Activated T-helper 2 cell treated with anti-CD3 and anti-CD28 coated beads, Interferon-gamma antibody, Interleukin-2, Interleukin-4, amounts not matched to agents 10 μg/mL and 5 μg/mL and 100 μg/mL, durations not matched to agents 14 hours and 24 hours and 36 hours (primary cell): ENCODE measurements at regions not wholly inside any gene's neighbourhood (a gene's known extent, or its start where the extent isn't known, plus 50 kb on each side); places are given as distances from the start of the nearest gene placed in this dataset.

Experiments
- DNase-seq: peaks from one replicate; pipeline ENCODE4 v3.0.0; 2021; ENCODE audit warnings: low spot score
- H3K27ac Mint-ChIP-seq: one replicate; pipeline ENCODE4 v1.8.0; 2021; ENCODE audit warnings: mixed read lengths
- H3K27me3 Mint-ChIP-seq: one replicate; pipeline ENCODE4 v1.8.0; 2021; ENCODE audit warnings: low read depth, mixed read lengths
- H3K36me3 Mint-ChIP-seq: one replicate; pipeline ENCODE4 v1.8.0; 2021; ENCODE audit warnings: low read depth, mixed read lengths
- H3K4me1 Mint-ChIP-seq: one replicate; pipeline ENCODE4 v1.8.0; 2021; ENCODE audit warnings: low read depth, mixed read lengths
- H3K4me3 Mint-ChIP-seq: one replicate; pipeline ENCODE4 v1.8.0; 2021; ENCODE audit warnings: low read depth, mild to moderate bottlenecking, moderate library complexity, mixed read lengths
- H3K9me3 Mint-ChIP-seq: one replicate; pipeline ENCODE4 v1.8.0; 2021; ENCODE audit warnings: mixed read lengths
- intact Hi-C: fragments of 100-400 bp; cut with micrococcal nuclease; formaldehyde crosslinking; loops from one replicate; pipeline ENCODE4 v1.15.1; 2023

- no peak for DNase-seq
- Mint-ChIP-seq H3K9me3 (no peaks in the 10 kb centered on the region), H3K4me1 (no peaks in the 10 kb centered on the region), H3K27me3 (peaks cover 18% of the 10 kb centered on the region), H3K36me3 (no peaks in the 10 kb centered on the region), H3K4me3 (no peak overlapping the region), H3K27ac (no peak overlapping the region)
- intact Hi-C loops = no loop called here
Observed at GRCh38 chr3:43957553-43957952, 266.8 kb downstream of the ABHD5 start.

- Mint-ChIP-seq H3K4me3 (no peak overlapping the region), H3K4me1 (no peaks in the 10 kb centered on the region), H3K27me3 (peaks cover 18% of the 10 kb centered on the region), H3K9me3 (no peaks in the 10 kb centered on the region), H3K36me3 (no peaks in the 10 kb centered on the region), H3K27ac (no peak overlapping the region)
- DNase-seq = no peak
- intact Hi-C loops = no loop called here
Observed at GRCh38 chr3:43958005-43958770, 267.4 kb downstream of the ABHD5 start.

- intact Hi-C loops = no loop called here
- Mint-ChIP-seq H3K36me3 (no peaks in the 10 kb centered on the region), H3K4me1 (no peaks in the 10 kb centered on the region), H3K4me3 (no peak overlapping the region), H3K9me3 (no peaks in the 10 kb centered on the region), H3K27me3 (peaks cover 20% of the 10 kb centered on the region), H3K27ac (no peak overlapping the region)
- DNase-seq = no peak
Observed at GRCh38 chr3:43958973-43959372, 268.2 kb downstream of the ABHD5 start.

GRCh38 chr3:43959498-43960447 lies 269.0 kb downstream of the ABHD5 start:
- intact Hi-C loops = no loop called here
- H3K4me1 Mint-ChIP-seq = peaks cover 2% of the 10 kb centered on the region

GRCh38 chr3:43960448-43960840 lies 269.7 kb downstream of the ABHD5 start:
- no peaks in the 10 kb centered on the region for H3K9me3 Mint-ChIP-seq
- no peak overlapping the region for H3K27ac Mint-ChIP-seq
- no peak for DNase-seq
- H3K36me3 Mint-ChIP-seq = no peaks in the 10 kb centered on the region
- no peak overlapping the region for H3K4me3 Mint-ChIP-seq
- intact Hi-C loops = no loop called here
- H3K4me1 Mint-ChIP-seq = peaks cover 8% of the 10 kb centered on the region
- H3K27me3 Mint-ChIP-seq = peaks cover 14% of the 10 kb centered on the region

More at GRCh38 chr3:43959498-43960447, 269.0 kb downstream of the ABHD5 start:
- no peak overlapping the region for H3K4me3 Mint-ChIP-seq
- H3K36me3 Mint-ChIP-seq = no peaks in the 10 kb centered on the region
- no peaks in the 10 kb centered on the region for H3K9me3 Mint-ChIP-seq
- H3K27ac Mint-ChIP-seq = no peak overlapping the region
- DNase-seq = no peak
- peaks cover 19% of the 10 kb centered on the region for H3K27me3 Mint-ChIP-seq

- Mint-ChIP-seq H3K27ac (no peak overlapping the region), H3K4me3 (no peak overlapping the region), H3K9me3 (no peaks in the 10 kb centered on the region), H3K4me1 (peaks cover 16% of the 10 kb centered on the region), H3K36me3 (no peaks in the 10 kb centered on the region), H3K27me3 (peaks cover 6% of the 10 kb centered on the region)
- intact Hi-C loops = no loop called here
- DNase-seq = no peak
Observed at GRCh38 chr3:43962043-43962442, 271.3 kb downstream of the ABHD5 start.

GRCh38 chr3:43963208-43963607 lies 272.5 kb downstream of the ABHD5 start:
- H3K27me3 Mint-ChIP-seq = peaks cover 14% of the 10 kb centered on the region
- no peak for DNase-seq
- H3K9me3 Mint-ChIP-seq = no peaks in the 10 kb centered on the region
- H3K4me3 Mint-ChIP-seq = no peak overlapping the region
- peaks cover 16% of the 10 kb centered on the region for H3K4me1 Mint-ChIP-seq
- intact Hi-C loops = no loop called here
- H3K27ac Mint-ChIP-seq = no peak overlapping the region
- no peaks in the 10 kb centered on the region for H3K36me3 Mint-ChIP-seq

GRCh38 chr3:43964640-43965039 lies 273.9 kb downstream of the ABHD5 start:
- Mint-ChIP-seq H3K36me3 (no peaks in the 10 kb centered on the region), H3K27ac (no peak overlapping the region), H3K9me3 (no peaks in the 10 kb centered on the region), H3K4me3 (no peak overlapping the region), H3K27me3 (peaks cover 19% of the 10 kb centered on the region), H3K4me1 (peaks cover 16% of the 10 kb centered on the region)
- intact Hi-C loops = no loop called here
- DNase-seq = no peak

- no peak overlapping the region for H3K4me3 Mint-ChIP-seq
- DNase-seq = no peak
- no peak overlapping the region for H3K27ac Mint-ChIP-seq
- peaks cover 16% of the 10 kb centered on the region for H3K4me1 Mint-ChIP-seq
- no peaks in the 10 kb centered on the region for H3K36me3 Mint-ChIP-seq
- no peaks in the 10 kb centered on the region for H3K9me3 Mint-ChIP-seq
- peaks cover 25% of the 10 kb centered on the region for H3K27me3 Mint-ChIP-seq
- intact Hi-C loops = no loop called here
Observed at GRCh38 chr3:43965656-43966055, 274.9 kb downstream of the ABHD5 start.

- Mint-ChIP-seq H3K36me3 (no peaks in the 10 kb centered on the region), H3K4me1 (peaks cover 16% of the 10 kb centered on the region), H3K9me3 (no peaks in the 10 kb centered on the region), H3K27me3 (peaks cover 25% of the 10 kb centered on the region), H3K4me3 (no peak overlapping the region), H3K27ac (no peak overlapping the region)
- DNase-seq = no peak
- intact Hi-C loops = no loop called here
Observed at GRCh38 chr3:43966126-43966525, 275.4 kb downstream of the ABHD5 start.

- Mint-ChIP-seq H3K4me1 (peaks cover 16% of the 10 kb centered on the region), H3K4me3 (no peak overlapping the region), H3K27me3 (peaks cover 23% of the 10 kb centered on the region), H3K9me3 (no peaks in the 10 kb centered on the region), H3K27ac (no peak overlapping the region), H3K36me3 (no peaks in the 10 kb centered on the region)
- DNase-seq = no peak
- intact Hi-C loops = no loop called here
Observed at GRCh38 chr3:43966530-43966929, 275.2 kb upstream of the TOPAZ1 start.

GRCh38 chr3:43968465-43968864 lies 273.2 kb upstream of the TOPAZ1 start:
- H3K4me3 Mint-ChIP-seq = no peak overlapping the region
- no peaks in the 10 kb centered on the region for H3K9me3 Mint-ChIP-seq
- no peak overlapping the region for H3K27ac Mint-ChIP-seq
- H3K27me3 Mint-ChIP-seq = peaks cover 24% of the 10 kb centered on the region
- H3K4me1 Mint-ChIP-seq = peaks cover 16% of the 10 kb centered on the region
- no peak for DNase-seq
- intact Hi-C loops = no loop called here
- H3K36me3 Mint-ChIP-seq = no peaks in the 10 kb centered on the region

- H3K4me1 Mint-ChIP-seq = peaks cover 12% of the 10 kb centered on the region
- no peak overlapping the region for H3K4me3 Mint-ChIP-seq
- DNase-seq = no peak
- intact Hi-C loops = no loop called here
- H3K27ac Mint-ChIP-seq = no peak overlapping the region
- H3K9me3 Mint-ChIP-seq = no peaks in the 10 kb centered on the region
- H3K27me3 Mint-ChIP-seq = peaks cover 24% of the 10 kb centered on the region
- H3K36me3 Mint-ChIP-seq = no peaks in the 10 kb centered on the region
Observed at GRCh38 chr3:43969944-43970343, 271.7 kb upstream of the TOPAZ1 start.
